HCT116 (cell line): ENCODE measurements at regions not wholly inside any gene's neighbourhood (a gene's known extent, or its start where the extent isn't known, plus 50 kb on each side); places are given as distances from the start of the nearest gene placed in this dataset.

Experiments
- ATAC-seq: fragments of 200-7000 bp; cut with Tn5 transposase; 2 replicates; pipeline ENCODE4 v1.9.1; 2020; ENCODE audit warnings: mild to moderate bottlenecking, moderate library complexity
- BruUV-seq: library from RNA; stranded (reverse); fragments of 400-500 nt; replicated peaks from 2 replicates; lab custom pipeline; 2021; lab: Mats Ljungman, UMichigan
- CTCF ChIA-PET: fragments of 300-600 bp; sonication (Branson Sonifier 250); formaldehyde crosslinking; loops from one replicate; lab custom pipeline; 2021; ENCODE audit warnings: antibody characterized with exemption; lab: Charles Lee
- POLR2A ChIA-PET: fragments of 300-600, 350-600 bp; sonication (Branson Sonifier 250); formaldehyde crosslinking; loops from one replicate; lab custom pipeline; 2021; ENCODE audit warnings: antibody characterized with exemption; lab: Charles Lee
- RAD21 ChIA-PET, 2 experiments: fragments of 300-600 bp; sonication (Branson Sonifier 250); formaldehyde crosslinking; loops; one replicate each; lab custom pipeline; 2023; ENCODE audit warnings: low total read pairs in 2 of 2; ENCODE audit not compliant: uncharacterized antibody in 2 of 2, unreplicated experiment in 2 of 2, low non-redundant PET in 1 of 2; lab: Charles Lee
- DNase-seq: peaks from one replicate; pipeline ENCODE4 v3.0.0-alpha.2; 2010; ENCODE audit warnings: low read depth, low spot score
- H2AFZ ChIP-seq: fragments of 200-600 bp; shearing (Covaris generic), sonication (generic); 2 replicates; pipeline ENCODE4 v1.6.1; 2017; ENCODE audit warnings: low read depth, mixed run types, mixed read lengths, antibody characterized with exemption, low read length; ENCODE audit not compliant: poor library complexity, severe bottlenecking
- H3K27ac ChIP-seq: 2 replicates; pipeline ENCODE4 v1.5.1; 2012; ENCODE audit warnings: low read depth, low read length
- H3K27me3 ChIP-seq: fragments of 200-600 bp; sonication (generic); 2 replicates; pipeline ENCODE4 v1.6.1; 2016; ENCODE audit warnings: mixed run types, low read length, mixed read lengths; ENCODE audit not compliant: insufficient read depth
- H3K36me3 ChIP-seq, 2 experiments: fragments of 200-500 bp in 1 of 2; fragments of 200-600 bp in 1 of 2; sonication (Bioruptor generic) in 1 of 2; sonication (generic) in 1 of 2; 2 replicates each; pipeline versions ENCODE4 v1.5.1 to v1.6.1; 2014 to 2016; ENCODE audit warnings: low read length in 2 of 2, inconsistent platforms in 1 of 2, mixed read lengths in 1 of 2, mixed run types in 1 of 2; ENCODE audit not compliant: insufficient read depth in 2 of 2, control insufficient read depth in 1 of 2
- H3K4me1 ChIP-seq, 2 experiments: fragments of 200-600 bp in 1 of 2; sonication (generic) in 1 of 2; 2 replicates each; pipeline versions ENCODE4 v1.5.1 to v1.6.1; 2012 to 2017; ENCODE audit warnings: low read length in 2 of 2, inconsistent platforms in 1 of 2, mild to moderate bottlenecking in 1 of 2, mixed read lengths in 1 of 2, mixed run types in 1 of 2, moderate library complexity in 1 of 2; ENCODE audit not compliant: insufficient read depth in 2 of 2, control insufficient read depth in 1 of 2
- H3K4me2 ChIP-seq: fragments of 200-600 bp; sonication (generic); 2 replicates; pipeline ENCODE4 v1.6.1; 2017; ENCODE audit warnings: mixed run types, low read length, mixed read lengths
- H3K4me3 ChIP-seq, 2 experiments: fragments of 200-600 bp in 1 of 2; sonication (generic) in 1 of 2; replicated peaks in 1 of 2; 2 replicates each; pipeline ENCODE4 v1.5.1; 2011 to 2016; ENCODE audit warnings: low read length in 2 of 2, control low read depth in 1 of 2, low read depth in 1 of 2, mild to moderate bottlenecking in 1 of 2, mixed read lengths in 1 of 2, mixed run types in 1 of 2
- H3K79me2 ChIP-seq: fragments of 200-600 bp; sonication (generic); 2 replicates; pipeline ENCODE4 v1.6.1; 2017; ENCODE audit warnings: mild to moderate bottlenecking, mixed run types, low read length, moderate library complexity, mixed read lengths; ENCODE audit not compliant: insufficient read depth
- H3K9ac ChIP-seq: fragments of 200-600 bp; sonication (generic); 2 replicates; pipeline ENCODE4 v1.6.1; 2016; ENCODE audit warnings: low read length, mixed read lengths
- H3K9me2 ChIP-seq: fragments of 200-600 bp; sonication (generic), shearing (Covaris generic); 2 replicates; pipeline ENCODE4 v1.6.1; 2017; ENCODE audit warnings: mixed run types, mild to moderate bottlenecking, moderate library complexity; ENCODE audit not compliant: insufficient read depth
- H3K9me3 ChIP-seq, 2 experiments: fragments of 200-500 bp in 1 of 2; fragments of 200-600 bp in 1 of 2; sonication (Bioruptor generic) in 1 of 2; sonication (generic) in 1 of 2; 2 replicates each; pipeline ENCODE4 v1.6.1; 2014 to 2017; ENCODE audit warnings: low read length in 2 of 2, mixed read lengths in 2 of 2, inconsistent platforms in 1 of 2, low read depth in 1 of 2, mild to moderate bottlenecking in 1 of 2, mixed run types in 1 of 2, moderate library complexity in 1 of 2; ENCODE audit not compliant: control insufficient read depth in 1 of 2, insufficient read depth in 1 of 2
- H4K20me1 ChIP-seq: fragments of 200-600 bp; sonication (generic), shearing (Covaris generic); 2 replicates; pipeline ENCODE4 v1.6.1; 2017; ENCODE audit warnings: mixed run types, mild to moderate bottlenecking, moderate library complexity; ENCODE audit not compliant: insufficient read depth
- CTCF ChIP-seq, 3 experiments: fragments of 200-600 bp in 1 of 3; sonication (generic) in 1 of 3; IDR thresholded peaks in 2 of 3; conservative IDR thresholded peaks in 1 of 3; 2 replicates each; pipeline ENCODE4 v1.5.1; 2012 to 2017; ENCODE audit warnings: low read depth in 2 of 3, low read length in 2 of 3, antibody characterized with exemption in 1 of 3, borderline replicate concordance in 1 of 3, control low read depth in 1 of 3, mild to moderate bottlenecking in 1 of 3, mixed read lengths in 1 of 3, mixed run types in 1 of 3, moderate library complexity in 1 of 3; ENCODE audit not compliant: insufficient read depth in 1 of 3
- EZH2 ChIP-seq: fragments of 200-600 bp; sonication (generic); IDR thresholded peaks from 2 replicates; pipeline ENCODE4 v1.6.1; 2017; ENCODE audit warnings: antibody characterized with exemption, mixed run types
- EZH2phosphoT487 ChIP-seq: fragments of 200-600 bp; IDR thresholded peaks from 2 replicates; pipeline ENCODE4 v1.6.1; 2018; ENCODE audit warnings: antibody characterized with exemption, borderline replicate concordance
- POLR2A ChIP-seq: IDR thresholded peaks from 2 replicates; pipeline ENCODE4 v1.7.0; 2011; ENCODE audit warnings: borderline replicate concordance; ENCODE audit not compliant: insufficient read depth, insufficient read length; ENCODE audit errors: extremely low read depth
- SP1 ChIP-seq: IDR thresholded peaks from 2 replicates; pipeline ENCODE4 v1.6.1; 2012; ENCODE audit warnings: low read depth
- intact Hi-C: fragments of 100-400 bp; cut with micrococcal nuclease; formaldehyde crosslinking; loops from 2 replicates; pipeline ENCODE4 v1.10.0; 2022

GRCh38 chr4:45550766-45551366 lies 573.0 kb downstream of the GABRG1 start:
- Histone ChIP-seq H3K9me3 (peaks cover 9 to 20% of the 10 kb centered on the region in 2 experiments; a peak in 2 of 4 replicates), H3K4me3 (no peak overlapping the region), H2AFZ (no peak overlapping the region), H3K9me2 (no peaks in the 10 kb centered on the region), H3K36me3 (no peaks in the 10 kb centered on the region), H4K20me1 (no peaks in the 10 kb centered on the region), H3K27ac (no peak overlapping the region), H3K9ac (no peak overlapping the region), H3K27me3 (no peaks in the 10 kb centered on the region), H3K4me2 (no peak overlapping the region), H3K4me1 (no peaks in the 10 kb centered on the region), H3K79me2 (no peaks in the 10 kb centered on the region)
- CTCF ChIA-PET: no interaction called here
- DNase-seq (no peak), ATAC-seq (no peak)
- BruUV-seq: no TSS peak
- RAD21 ChIA-PET: no interaction called here
- intact Hi-C loops: no loop called here
- POLR2A ChIA-PET: no interaction called here
- TF ChIP-seq EZH2phosphoT487 (no peak), CTCF (IDR thresholded peaks at IDR 0.05 in 2 of 3, conservative IDR thresholded peaks at IDR 0.05 in 1 of 3; ENCODE audit: borderline replicate concordance in 1 of 3, insufficient read depth in 1 of 3, low read depth in 2 of 3, low read length in 2 of 3) (no peak), SP1 (no peak), EZH2 (no peak), POLR2A (no peak)

- RAD21 ChIA-PET: no interaction called here
- H3K4me2 ChIP-seq: no peak overlapping the region
- H3K9ac ChIP-seq: no peak overlapping the region
- CTCF ChIA-PET: no interaction called here
- no peaks in the 10 kb centered on the region for H3K79me2 ChIP-seq
- no peaks in the 10 kb centered on the region for H3K4me1 ChIP-seq
- ATAC-seq (no peak), DNase-seq (no peak)
- H3K36me3 ChIP-seq: no peaks in the 10 kb centered on the region
- POLR2A ChIA-PET: no interaction called here
- H3K9me2 ChIP-seq: no peaks in the 10 kb centered on the region
- intact Hi-C loops: no loop called here
- no peak overlapping the region for H2AFZ ChIP-seq
- no peak overlapping the region for H3K4me3 ChIP-seq
- no peaks in the 10 kb centered on the region for H3K27me3 ChIP-seq
- peaks cover 0 to 7% of the 10 kb centered on the region in 2 experiments; a peak in 2 of 4 replicates for H3K9me3 ChIP-seq
- H4K20me1 ChIP-seq: no peaks in the 10 kb centered on the region
- BruUV-seq: no TSS peak
- no peak for TF ChIP-seq SP1
- H3K27ac ChIP-seq: no peak overlapping the region
Measured at GRCh38 chr4:45539142-45539814, 584.6 kb downstream of the GABRG1 start.
